ENCODE measurements at regions not wholly inside any gene's neighbourhood (a gene's known extent, or its start where the extent isn't known, plus 50 kb on each side); places are given as distances from the start of the nearest gene placed in this dataset.
"Not testable (repeated sequence)": the region's sequence is repeated elsewhere in the genome, so short reads cannot be mapped to it uniquely, and the experiment has no call there.

DNA sequence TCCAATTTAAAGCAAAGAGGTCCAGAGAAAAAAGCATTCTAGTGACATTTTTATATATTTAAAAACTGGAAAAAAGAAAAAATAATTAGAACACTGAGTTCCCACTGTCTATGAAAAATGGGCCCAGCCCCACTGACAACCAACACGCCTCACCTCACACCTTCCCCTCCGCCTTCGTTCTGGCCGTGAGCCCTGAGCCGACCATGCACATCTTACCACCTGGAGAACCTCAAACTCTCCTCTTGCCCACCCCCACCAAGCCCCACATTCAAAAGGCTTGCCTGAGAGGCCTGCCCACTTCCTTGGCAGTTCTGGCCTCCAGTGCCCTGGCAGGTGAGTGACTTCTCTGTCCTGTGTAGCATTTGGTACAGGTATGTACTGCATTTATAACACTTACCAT lies 63.9 kb upstream of the PLGLB2 start:
- TF ChIP-seq, protein P1, sequence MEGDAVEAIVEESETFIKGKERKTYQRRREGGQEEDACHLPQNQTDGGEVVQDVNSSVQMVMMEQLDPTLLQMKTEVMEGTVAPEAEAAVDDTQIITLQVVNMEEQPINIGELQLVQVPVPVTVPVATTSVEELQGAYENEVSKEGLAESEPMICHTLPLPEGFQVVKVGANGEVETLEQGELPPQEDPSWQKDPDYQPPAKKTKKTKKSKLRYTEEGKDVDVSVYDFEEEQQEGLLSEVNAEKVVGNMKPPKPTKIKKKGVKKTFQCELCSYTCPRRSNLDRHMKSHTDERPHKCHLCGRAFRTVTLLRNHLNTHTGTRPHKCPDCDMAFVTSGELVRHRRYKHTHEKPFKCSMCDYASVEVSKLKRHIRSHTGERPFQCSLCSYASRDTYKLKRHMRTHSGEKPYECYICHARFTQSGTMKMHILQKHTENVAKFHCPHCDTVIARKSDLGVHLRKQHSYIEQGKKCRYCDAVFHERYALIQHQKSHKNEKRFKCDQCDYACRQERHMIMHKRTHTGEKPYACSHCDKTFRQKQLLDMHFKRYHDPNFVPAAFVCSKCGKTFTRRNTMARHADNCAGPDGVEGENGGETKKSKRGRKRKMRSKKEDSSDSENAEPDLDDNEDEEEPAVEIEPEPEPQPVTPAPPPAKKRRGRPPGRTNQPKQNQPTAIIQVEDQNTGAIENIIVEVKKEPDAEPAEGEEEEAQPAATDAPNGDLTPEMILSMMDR (IDR thresholded peaks at IDR 0.05 in 8 of 11, conservative IDR thresholded peaks at IDR 0.05 in 3 of 11): not testable (repeated sequence)
- not testable (repeated sequence) for TF ChIP-seq POLR2AphosphoS5, POLR2A (IDR thresholded peaks at IDR 0.05)

Measured in spleen (tissue), 7 donors.